HEK293T (cell line): ENCODE measurements at regions not wholly inside any gene's neighbourhood (a gene's known extent, or its start where the extent isn't known, plus 50 kb on each side); places are given as distances from the start of the nearest gene placed in this dataset.
"Not testable (repeated sequence)": the region's sequence is repeated elsewhere in the genome, so short reads cannot be mapped to it uniquely, and the experiment has no call there.

ENCODE experiments used
- CTCF ChIA-PET: fragments of 350-600 bp; formaldehyde crosslinking; extraction: SDS; loops from one replicate; lab custom pipeline; 2021; ENCODE audit warnings: antibody characterized with exemption, inconsistent platforms; lab: Yijun Ruan, JAX
- POLR2A ChIA-PET: fragments of 350-600 bp; formaldehyde crosslinking; extraction: SDS; loops from one replicate; lab custom pipeline; 2020; ENCODE audit warnings: antibody characterized with exemption, inconsistent platforms; lab: Yijun Ruan, JAX
- DNase-seq: peaks from one replicate; pipeline ENCODE4 v3.0.0; 2012; ENCODE audit warnings: mixed read lengths; ENCODE audit errors: extremely low spot score
- ARNT ChIP-seq: fragments of 450-650 bp; IDR thresholded peaks from 2 replicates; pipeline ENCODE4 v1.6.1; 2017; ENCODE audit warnings: mild to moderate bottlenecking
- BHLHE40 ChIP-seq: fragments of 450-650 bp; IDR thresholded peaks from 2 replicates; pipeline ENCODE4 v1.6.1; 2016; ENCODE audit warnings: mild to moderate bottlenecking, moderate library complexity, borderline replicate concordance
- CTBP1 ChIP-seq: fragments of 450-650 bp; IDR thresholded peaks from 2 replicates; pipeline ENCODE4 v1.6.1; 2016; ENCODE audit warnings: borderline replicate concordance
- ELF4 ChIP-seq: fragments of 450-650 bp; IDR thresholded peaks from 2 replicates; pipeline ENCODE4 v1.6.1; 2017; ENCODE audit warnings: antibody characterized with exemption
- FOXA1 ChIP-seq: fragments of 450-650 bp; IDR thresholded peaks from 2 replicates; pipeline ENCODE4 v1.6.1; 2016; ENCODE audit warnings: mild to moderate bottlenecking
- FOXK2 ChIP-seq: fragments of 450-650 bp; IDR thresholded peaks from 2 replicates; pipeline ENCODE4 v1.6.1; 2016; ENCODE audit warnings: mild to moderate bottlenecking
- FOXM1 ChIP-seq: fragments of 450-650 bp; IDR thresholded peaks from 2 replicates; pipeline ENCODE4 v1.6.1; 2017; ENCODE audit warnings: mild to moderate bottlenecking, borderline replicate concordance
- HDGF ChIP-seq: fragments of 450-650 bp; IDR thresholded peaks from 2 replicates; pipeline ENCODE4 v1.6.1; 2017; ENCODE audit warnings: antibody characterized with exemption, borderline replicate concordance
- L3MBTL2 ChIP-seq: fragments of 450-650 bp; conservative IDR thresholded peaks from 2 replicates; pipeline ENCODE4 v1.6.1; 2016; ENCODE audit warnings: mild to moderate bottlenecking
- LEF1 ChIP-seq: fragments of 450-650 bp; IDR thresholded peaks from 2 replicates; pipeline ENCODE4 v1.6.1; 2017; ENCODE audit warnings: mild to moderate bottlenecking, borderline replicate concordance
- NFRKB ChIP-seq: fragments of 450-650 bp; IDR thresholded peaks from 2 replicates; pipeline ENCODE4 v1.6.1; 2016; ENCODE audit warnings: mild to moderate bottlenecking, moderate library complexity
- SP1 ChIP-seq: fragments of 450-650 bp; IDR thresholded peaks from 2 replicates; pipeline ENCODE4 v1.6.1; 2017
- SUZ12 ChIP-seq: fragments of 450-650 bp; IDR thresholded peaks from 2 replicates; pipeline ENCODE4 v1.6.1; 2016; ENCODE audit warnings: mild to moderate bottlenecking
- TARDBP ChIP-seq: fragments of 450-650 bp; IDR thresholded peaks from 2 replicates; pipeline ENCODE4 v1.6.1; 2016
- ZNF384 ChIP-seq: fragments of 450-650 bp; IDR thresholded peaks from 2 replicates; pipeline ENCODE4 v1.6.1; 2016
- TF ChIP-seq, protein P1 (sequence below): fragments of 450-650 bp; IDR thresholded peaks from 2 replicates; pipeline ENCODE4 v1.6.1; 2016

GRCh38 chr11:114799476-114799875 lies 121.1 kb downstream of the NXPE2 start:
- ChIA-PET POLR2A (no interaction called here), CTCF (no interaction called here)
- DNase-seq: no peak
- TF ChIP-seq CTBP1 (no peak), SUZ12 (no peak), LEF1 (no peak)

DNA sequence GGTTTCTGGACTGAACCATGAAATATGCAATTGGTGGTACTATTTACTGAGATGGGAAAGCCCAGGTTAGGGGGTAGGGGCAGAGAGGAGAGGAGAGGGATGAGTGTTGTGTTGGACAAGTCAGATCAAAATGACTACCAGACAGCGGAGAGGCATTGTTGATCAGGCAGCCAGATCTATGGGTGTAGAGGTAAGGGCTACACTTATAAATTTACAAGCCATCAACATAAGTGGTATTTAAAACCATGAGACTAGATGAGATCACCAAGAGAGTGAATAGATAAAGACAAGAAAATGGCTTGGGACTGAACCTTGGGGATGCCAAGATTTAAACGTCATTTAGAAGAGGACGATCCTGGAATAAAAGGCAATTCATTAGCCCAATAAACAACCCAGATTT lies 123.4 kb downstream of the NXPE2 start:
- TF ChIP-seq HDGF (no peak), TARDBP (no peak), FOXM1 (no peak), LEF1 (no peak), CTBP1 (no peak), FOXA1 (no peak)
- no peak for DNase-seq
- ChIA-PET CTCF (no interaction called here), POLR2A (no interaction called here)

DNA sequence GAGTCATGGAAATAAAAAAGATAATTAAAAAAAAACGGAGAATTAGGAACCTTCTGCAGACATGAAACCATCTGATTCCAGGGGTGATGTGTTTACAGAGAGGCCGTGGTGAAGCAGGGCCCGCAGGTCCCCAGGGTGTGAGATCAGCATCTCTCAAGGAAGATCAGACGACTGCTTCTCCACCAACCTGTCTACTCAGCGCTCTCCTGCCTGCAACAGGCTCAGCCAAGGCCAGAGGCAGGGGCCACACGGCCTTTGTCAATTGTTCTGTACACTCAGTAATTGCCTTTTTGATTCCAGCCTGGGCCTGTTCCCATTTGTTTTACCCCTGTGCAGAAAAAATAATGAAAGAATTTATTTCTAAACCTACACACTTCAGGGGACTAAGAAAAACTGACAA lies 124.6 kb downstream of the NXPE2 start:
- ChIA-PET POLR2A (no interaction called here), CTCF (no interaction called here)
- TF ChIP-seq FOXA1: no peak
- no peak for TF ChIP-seq ARNT
- TF ChIP-seq TARDBP: no peak
- TF ChIP-seq FOXM1: no peak
- TF ChIP-seq ELF4: no peak
- no peak for TF ChIP-seq LEF1
- TF ChIP-seq HDGF: no peak
- TF ChIP-seq SUZ12: no peak
- TF ChIP-seq ZNF384: no peak
- no peak for DNase-seq

DNA sequence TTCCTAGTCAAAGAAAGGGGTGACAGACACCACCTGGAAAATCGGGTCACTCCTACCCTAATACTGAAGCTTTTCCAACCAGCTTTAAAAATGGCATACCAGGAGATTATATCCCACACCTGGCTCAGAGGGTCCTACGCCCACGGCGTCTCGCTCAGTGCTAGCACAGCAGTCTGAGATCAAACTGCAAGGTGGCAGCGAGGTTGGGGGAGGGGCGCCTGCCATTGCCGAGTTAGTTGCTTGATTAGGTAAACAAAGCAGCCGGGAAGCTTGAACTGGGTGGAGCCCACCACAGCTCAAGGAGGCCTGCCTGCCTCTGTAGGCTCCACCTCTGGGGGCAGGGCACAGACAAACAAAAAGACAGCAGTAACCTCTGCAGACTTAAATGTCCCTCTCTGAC lies 127.1 kb downstream of the NXPE2 start:
- POLR2A ChIA-PET, DNase-seq: not testable (repeated sequence)
- CTCF ChIA-PET: interaction anchor here (0.7 to 0.8 kb wide), 2 partner anchors 11 to 1372 kb away, joined by 3 to 4 read pairs; no protein-coding TSS in a partner anchor

DNA sequence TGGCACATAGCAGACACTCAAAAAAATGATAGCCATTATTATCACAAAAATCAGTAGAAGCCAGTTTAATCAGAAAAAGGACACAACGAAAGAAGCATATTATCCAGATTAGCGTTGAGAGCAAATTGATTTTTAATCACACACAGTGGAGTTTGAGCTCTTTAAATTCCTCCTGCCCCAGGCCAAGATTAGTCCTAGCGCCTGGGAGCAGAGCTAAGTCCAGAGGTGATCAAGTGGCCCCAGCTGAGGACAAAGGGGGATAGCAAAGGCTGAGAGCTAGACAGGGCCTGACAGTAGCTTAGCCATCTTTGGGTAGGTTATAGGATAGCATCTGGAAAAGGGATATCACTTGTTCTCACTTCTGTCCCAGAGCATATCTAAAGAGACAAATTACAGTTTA lies 133.6 kb downstream of the NXPE2 start:
- DNase-seq: no peak
- TF ChIP-seq FOXA1 (no peak), FOXM1 (no peak), FOXK2 (no peak), ZNF384 (no peak)
- CTCF ChIA-PET: no interaction called here
- POLR2A ChIA-PET: no interaction called here

DNA sequence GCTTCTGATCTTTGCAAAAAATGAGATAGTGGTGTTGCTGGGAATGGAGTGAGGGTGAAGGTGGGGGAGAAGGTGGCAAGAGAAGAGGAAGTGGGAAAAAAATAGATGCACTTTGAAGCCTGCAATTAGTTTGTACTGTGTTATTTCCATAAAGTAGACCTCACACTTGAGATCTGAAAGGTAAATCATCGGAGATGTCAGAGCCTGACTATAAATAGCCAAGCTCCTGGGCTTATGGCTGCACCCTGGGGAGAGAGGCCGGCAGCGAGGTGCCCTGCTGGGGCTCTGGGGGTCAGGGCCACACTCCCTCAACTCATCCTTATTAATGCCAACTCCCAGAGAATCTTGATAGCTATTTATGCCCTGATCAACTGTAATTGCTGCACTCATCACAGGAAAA lies 134.4 kb downstream of the NXPE2 start:
- ChIA-PET CTCF (no interaction called here), POLR2A (no interaction called here)
- DNase-seq: no peak
- no peak for TF ChIP-seq BHLHE40
- TF ChIP-seq FOXK2: no peak
- TF ChIP-seq FOXA1: no peak
- TF ChIP-seq NFRKB: no peak
- no peak for TF ChIP-seq FOXM1
- TF ChIP-seq, protein P1, sequence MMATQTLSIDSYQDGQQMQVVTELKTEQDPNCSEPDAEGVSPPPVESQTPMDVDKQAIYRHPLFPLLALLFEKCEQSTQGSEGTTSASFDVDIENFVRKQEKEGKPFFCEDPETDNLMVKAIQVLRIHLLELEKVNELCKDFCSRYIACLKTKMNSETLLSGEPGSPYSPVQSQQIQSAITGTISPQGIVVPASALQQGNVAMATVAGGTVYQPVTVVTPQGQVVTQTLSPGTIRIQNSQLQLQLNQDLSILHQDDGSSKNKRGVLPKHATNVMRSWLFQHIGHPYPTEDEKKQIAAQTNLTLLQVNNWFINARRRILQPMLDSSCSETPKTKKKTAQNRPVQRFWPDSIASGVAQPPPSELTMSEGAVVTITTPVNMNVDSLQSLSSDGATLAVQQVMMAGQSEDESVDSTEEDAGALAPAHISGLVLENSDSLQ: no peak

GRCh38 chr11:114813189-114813718 lies 134.9 kb downstream of the NXPE2 start:
- POLR2A ChIA-PET: no interaction called here
- CTCF ChIA-PET: no interaction called here
- TF ChIP-seq HDGF: no peak
- no peak for TF ChIP-seq FOXA1
- TF ChIP-seq FOXK2: no peak
- no peak for TF ChIP-seq FOXM1
- TF ChIP-seq ZNF384: no peak
- no peak for TF ChIP-seq CTBP1
- no peak for TF ChIP-seq BHLHE40
- no peak for TF ChIP-seq TARDBP
- TF ChIP-seq ELF4: no peak
- no peak for TF ChIP-seq LEF1
- TF ChIP-seq ARNT: no peak
- TF ChIP-seq L3MBTL2: no peak
- TF ChIP-seq, protein P1: no peak
- no peak for TF ChIP-seq SP1
- TF ChIP-seq SUZ12: no peak
- no peak for TF ChIP-seq NFRKB
- DNase-seq: no peak

- ChIA-PET POLR2A (no interaction called here), CTCF (no interaction called here)
- TF ChIP-seq SP1 (no peak), CTBP1 (no peak), BHLHE40 (no peak), ELF4 (no peak), FOXK2 (no peak), FOXM1 (no peak), ARNT (no peak), NFRKB (no peak), LEF1 (no peak), TARDBP (no peak), HDGF (no peak), FOXA1 (no peak), SUZ12 (no peak), L3MBTL2 (no peak), ZNF384 (no peak)
- TF ChIP-seq, protein P1: no peak
- DNase-seq: no peak
Measured at GRCh38 chr11:114815176-114815575, 136.8 kb downstream of the NXPE2 start.
